IMR-90 (cell line): ENCODE measurements at regions not wholly inside any gene's neighbourhood (a gene's known extent, or its start where the extent isn't known, plus 50 kb on each side); places are given as distances from the start of the nearest gene placed in this dataset.

Experiments used
- ATAC-seq: fragments of 200-7000 bp; cut with Tn5 transposase; 2 replicates; pipeline ENCODE4 v1.9.1; 2020; ENCODE audit warnings: low read depth, mild to moderate bottlenecking, moderate library complexity
- BruUV-seq: library from RNA; stranded (reverse); fragments of 400-500 nt; replicated peaks from 2 replicates; lab custom pipeline; 2021; lab: Mats Ljungman, UMichigan
- CTCF ChIA-PET: fragments of 300-600 bp; formaldehyde crosslinking; extraction: SDS; loops from one replicate; lab custom pipeline; 2021; ENCODE audit warnings: antibody characterized with exemption; lab: Yijun Ruan, JAX
- POLR2A ChIA-PET: fragments of 300-600 bp; sonication (Branson Sonifier 250); formaldehyde crosslinking; loops from one replicate; lab custom pipeline; 2022; ENCODE audit warnings: antibody characterized with exemption; ENCODE audit not compliant: unreplicated experiment; lab: Charles Lee
- DNase-seq: peaks from one replicate; pipeline ENCODE4 v3.0.0; 2013
- H2AFZ ChIP-seq: replicated peaks from 2 replicates; pipeline ENCODE3; 2013; ENCODE audit warnings: low read length, mild to moderate bottlenecking; ENCODE audit not compliant: poor library complexity
- H2AK5ac ChIP-seq: 2 replicates; pipeline ENCODE4 v1.6.1; 2013; ENCODE audit warnings: low read depth, low read length, inconsistent platforms
- H2AK9ac ChIP-seq: replicated peaks from 2 replicates; pipeline ENCODE3; 2013; ENCODE audit warnings: mild to moderate bottlenecking, low read depth, low read length, moderate library complexity; ENCODE audit not compliant: poor library complexity
- H2BK120ac ChIP-seq: 2 replicates; pipeline ENCODE4 v1.6.1; 2013; ENCODE audit warnings: low read depth, low read length, inconsistent platforms
- H2BK15ac ChIP-seq: 3 replicates; pipeline ENCODE4 v1.6.1; 2013; ENCODE audit warnings: low read depth, low read length, inconsistent platforms
- H2BK20ac ChIP-seq: 2 replicates; pipeline ENCODE4 v1.6.1; 2013; ENCODE audit warnings: low read depth, mild to moderate bottlenecking, inconsistent platforms, low read length, moderate library complexity
- H2BK5ac ChIP-seq: 2 replicates; pipeline ENCODE4 v1.6.1; 2013; ENCODE audit warnings: mild to moderate bottlenecking, low read depth, low read length, inconsistent platforms; ENCODE audit not compliant: poor library complexity, severe bottlenecking
- H3K14ac ChIP-seq: replicated peaks from 2 replicates; pipeline ENCODE4 v1.6.1; 2013; ENCODE audit warnings: low read depth, low read length, inconsistent platforms
- H3K18ac ChIP-seq: 2 replicates; pipeline ENCODE4 v1.6.1; 2013; ENCODE audit warnings: low read depth, low read length, control low read depth
- H3K23ac ChIP-seq: 2 replicates; pipeline ENCODE4 v1.6.1; 2013; ENCODE audit warnings: low read depth, low read length, inconsistent platforms
- H3K27ac ChIP-seq: 2 replicates; pipeline ENCODE4 v1.5.1; 2013; ENCODE audit warnings: mild to moderate bottlenecking, control low read depth, low read length; ENCODE audit not compliant: insufficient read depth
- H3K27me3 ChIP-seq: 2 replicates; pipeline ENCODE4 v1.6.1; 2013; ENCODE audit warnings: low read length; ENCODE audit not compliant: control insufficient read depth, insufficient read depth
- H3K36me3 ChIP-seq: 2 replicates; pipeline ENCODE4 v1.6.1; 2013; ENCODE audit warnings: low read length, mixed read lengths; ENCODE audit not compliant: control insufficient read depth, insufficient read depth
- H3K4ac ChIP-seq: 2 replicates; pipeline ENCODE4 v1.6.1; 2013; ENCODE audit warnings: low read depth, low read length, inconsistent platforms
- H3K4me1 ChIP-seq: 2 replicates; pipeline ENCODE4 v1.6.1; 2013; ENCODE audit warnings: low read length, mixed read lengths; ENCODE audit not compliant: control insufficient read depth, insufficient read depth
- H3K4me2 ChIP-seq: 2 replicates; pipeline ENCODE4 v1.6.1; 2013; ENCODE audit warnings: low read depth, mild to moderate bottlenecking, control low read depth, low read length, moderate library complexity
- H3K4me3 ChIP-seq: 2 replicates; pipeline ENCODE4 v1.5.1; 2013; ENCODE audit warnings: low read depth, mild to moderate bottlenecking, control low read depth, low read length, moderate library complexity; ENCODE audit not compliant: insufficient read depth
- H3K56ac ChIP-seq: 2 replicates; pipeline ENCODE4 v1.6.1; 2013; ENCODE audit warnings: low read length, inconsistent platforms; ENCODE audit not compliant: insufficient read depth; ENCODE audit errors: extremely low read depth
- H3K79me1 ChIP-seq, 2 experiments: 2 replicates each; pipeline ENCODE4 v1.6.1; 2013; ENCODE audit warnings: low read length in 2 of 2, inconsistent platforms in 1 of 2, low read depth in 1 of 2
- H3K9ac ChIP-seq: 2 replicates; pipeline ENCODE4 v1.6.1; 2013; ENCODE audit warnings: low read depth, low read length, control low read depth
- H3K9me1 ChIP-seq: 2 replicates; pipeline ENCODE4 v1.6.1; 2013; ENCODE audit warnings: low read length, inconsistent platforms; ENCODE audit not compliant: insufficient read depth
- H3K9me3 ChIP-seq: 2 replicates; pipeline ENCODE4 v1.6.1; 2013; ENCODE audit warnings: low read length; ENCODE audit not compliant: control insufficient read depth, insufficient read depth
- H4K20me1 ChIP-seq: 2 replicates; pipeline ENCODE4 v1.6.1; 2013; ENCODE audit warnings: low read length, inconsistent platforms; ENCODE audit not compliant: insufficient read depth
- H4K5ac ChIP-seq: 2 replicates; pipeline ENCODE4 v1.6.1; 2013; ENCODE audit warnings: mild to moderate bottlenecking, low read depth, low read length, control low read depth
- H4K8ac ChIP-seq, 2 experiments: 2 replicates each; pipeline ENCODE4 v1.6.1; 2013; ENCODE audit warnings: low read depth in 2 of 2, low read length in 2 of 2, control low read depth in 1 of 2, inconsistent platforms in 1 of 2
- H4K91ac ChIP-seq: 2 replicates; pipeline ENCODE4 v1.6.1; 2013; ENCODE audit warnings: low read depth, low read length, inconsistent platforms; ENCODE audit not compliant: insufficient read depth
- BHLHE40 ChIP-seq: fragments of 150-350 bp; IDR thresholded peaks from 2 replicates; pipeline ENCODE4 v1.6.1; 2016; ENCODE audit warnings: mild to moderate bottlenecking, low read depth, low read length
- CEBPB ChIP-seq: IDR thresholded peaks from 2 replicates; pipeline ENCODE4 v1.6.1; 2012; ENCODE audit warnings: low read depth, low read length, improper control_type of control experiment
- POLR2A ChIP-seq: IDR thresholded peaks from 2 replicates; pipeline ENCODE4 v1.6.1; 2012; ENCODE audit warnings: mild to moderate bottlenecking, low read depth, low read length
- RCOR1 ChIP-seq: IDR thresholded peaks from 2 replicates; pipeline ENCODE4 v1.6.1; 2012; ENCODE audit warnings: mild to moderate bottlenecking, low read length, improper control_type of control experiment; ENCODE audit not compliant: insufficient replicate concordance
- WGBS, 2 experiments: methylation state at CpG; one replicate each; pipeline versions ENCODE4 v1.1.5 to v1.1.7; 2013; ENCODE audit warnings: missing lambda C conversion rate in 2 of 2; ENCODE audit not compliant: insufficient read length in 1 of 2; ENCODE audit errors: extremely low coverage in 2 of 2; 5-methylcytosine and 5-hydroxymethylcytosine counted together
- dilution Hi-C: fragments of 300-500 bp; cut with HindIII; formaldehyde crosslinking; loops from one replicate; pipeline ENCODE4 v1.14.3; 2018; ENCODE audit warnings: low sequenced_read_pairs; ENCODE audit not compliant: unreplicated experiment
- in situ Hi-C: fragments of 300-500 bp; cut with MboI; formaldehyde crosslinking; loops from 3 replicates; pipeline ENCODE4 v1.14.3; 2019; ENCODE audit warnings: low sequenced_read_pairs, inconsistent platforms, mixed read lengths
- intact Hi-C: fragments of 100-400 bp; cut with micrococcal nuclease; formaldehyde crosslinking; loops from 2 replicates; pipeline ENCODE4 v1.10.0; 2022
- TF ChIP-seq, protein P1 (sequence below): fragments of 150-350 bp; IDR thresholded peaks from 2 replicates; pipeline ENCODE4 v1.6.1; 2016; ENCODE audit warnings: low read depth, mild to moderate bottlenecking, low read length, moderate library complexity, borderline replicate concordance
- TF ChIP-seq, protein P2 (sequence below): conservative IDR thresholded peaks from 2 replicates; pipeline ENCODE4 v1.5.1; 2012; ENCODE audit warnings: mild to moderate bottlenecking, low read depth, low read length, improper control_type of control experiment

DNA sequence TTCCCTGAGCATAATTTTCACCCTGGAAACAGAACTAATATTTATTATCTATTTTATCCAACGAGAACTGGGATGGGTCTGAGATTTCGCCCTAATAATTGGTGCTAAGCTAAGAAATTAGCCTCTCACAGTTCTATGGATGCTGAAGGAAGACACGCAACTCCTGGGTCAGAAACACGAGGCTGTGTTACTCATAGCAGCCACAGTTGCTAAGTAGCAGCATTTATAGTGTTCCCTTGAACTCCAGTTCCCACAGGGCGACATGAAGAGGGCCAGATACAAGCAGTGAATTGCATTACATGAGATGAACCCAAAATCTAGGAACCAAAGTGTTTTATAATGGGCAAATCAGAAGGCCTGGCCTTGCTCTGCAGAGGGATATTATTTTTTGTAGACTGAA, 109.8 kb upstream of the AGR3 start:
- dilution Hi-C loops: no loop called here
- intact Hi-C loops: loop anchor here (2.0 kb wide), 1 partner anchor 309 kb away; no protein-coding TSS in a partner anchor
- no peak overlapping the region for H3K9ac ChIP-seq
- no peak overlapping the region for H4K91ac ChIP-seq
- H3K18ac ChIP-seq: no peak overlapping the region
- in situ Hi-C loops: no loop called here
- no peak overlapping the region for H2AK5ac ChIP-seq
- ATAC-seq: no peak
- no peak overlapping the region for H3K27ac ChIP-seq
- H3K4me1 ChIP-seq: no peaks in the 10 kb centered on the region; the same call in 1 of the 2 replicates
- no peak overlapping the region for H2AFZ ChIP-seq
- H3K36me3 ChIP-seq: no peaks in the 10 kb centered on the region
- H3K9me1 ChIP-seq: no peaks in the 10 kb centered on the region
- TF ChIP-seq POLR2A (no peak), CEBPB (no peak), RCOR1 (no peak), BHLHE40 (no peak)
- TF ChIP-seq, protein P1, sequence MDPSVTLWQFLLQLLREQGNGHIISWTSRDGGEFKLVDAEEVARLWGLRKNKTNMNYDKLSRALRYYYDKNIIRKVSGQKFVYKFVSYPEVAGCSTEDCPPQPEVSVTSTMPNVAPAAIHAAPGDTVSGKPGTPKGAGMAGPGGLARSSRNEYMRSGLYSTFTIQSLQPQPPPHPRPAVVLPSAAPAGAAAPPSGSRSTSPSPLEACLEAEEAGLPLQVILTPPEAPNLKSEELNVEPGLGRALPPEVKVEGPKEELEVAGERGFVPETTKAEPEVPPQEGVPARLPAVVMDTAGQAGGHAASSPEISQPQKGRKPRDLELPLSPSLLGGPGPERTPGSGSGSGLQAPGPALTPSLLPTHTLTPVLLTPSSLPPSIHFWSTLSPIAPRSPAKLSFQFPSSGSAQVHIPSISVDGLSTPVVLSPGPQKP: no peak
- TF ChIP-seq, protein P2, sequence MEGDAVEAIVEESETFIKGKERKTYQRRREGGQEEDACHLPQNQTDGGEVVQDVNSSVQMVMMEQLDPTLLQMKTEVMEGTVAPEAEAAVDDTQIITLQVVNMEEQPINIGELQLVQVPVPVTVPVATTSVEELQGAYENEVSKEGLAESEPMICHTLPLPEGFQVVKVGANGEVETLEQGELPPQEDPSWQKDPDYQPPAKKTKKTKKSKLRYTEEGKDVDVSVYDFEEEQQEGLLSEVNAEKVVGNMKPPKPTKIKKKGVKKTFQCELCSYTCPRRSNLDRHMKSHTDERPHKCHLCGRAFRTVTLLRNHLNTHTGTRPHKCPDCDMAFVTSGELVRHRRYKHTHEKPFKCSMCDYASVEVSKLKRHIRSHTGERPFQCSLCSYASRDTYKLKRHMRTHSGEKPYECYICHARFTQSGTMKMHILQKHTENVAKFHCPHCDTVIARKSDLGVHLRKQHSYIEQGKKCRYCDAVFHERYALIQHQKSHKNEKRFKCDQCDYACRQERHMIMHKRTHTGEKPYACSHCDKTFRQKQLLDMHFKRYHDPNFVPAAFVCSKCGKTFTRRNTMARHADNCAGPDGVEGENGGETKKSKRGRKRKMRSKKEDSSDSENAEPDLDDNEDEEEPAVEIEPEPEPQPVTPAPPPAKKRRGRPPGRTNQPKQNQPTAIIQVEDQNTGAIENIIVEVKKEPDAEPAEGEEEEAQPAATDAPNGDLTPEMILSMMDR: no peak
- H3K9me3 ChIP-seq: no peaks in the 10 kb centered on the region
- no TSS peak for BruUV-seq
- H3K27me3 ChIP-seq: no peaks in the 10 kb centered on the region
- no peaks in the 10 kb centered on the region for H3K79me1 ChIP-seq
- H2BK15ac ChIP-seq: no peak overlapping the region
- no peaks in the 10 kb centered on the region for H4K20me1 ChIP-seq
- 100% methylated on average over 2 of the region's 5 CpGs; no CpG with 5 or more reads in 1 of the 2 experiments for whole genome bisulfite sequencing, 2 experiments
- H4K5ac ChIP-seq: no peak overlapping the region
- no peak overlapping the region for H2BK5ac ChIP-seq
- H2AK9ac ChIP-seq: no peak overlapping the region
- CTCF ChIA-PET: interaction anchor here (0.6 kb wide), 1 partner anchor 1196 kb away, joined by 3 read pairs; no protein-coding TSS in a partner anchor
- no peak overlapping the region for H3K23ac ChIP-seq
- H3K4ac ChIP-seq: no peak overlapping the region
- H3K4me3 ChIP-seq: no peak overlapping the region
- no peak overlapping the region for H3K14ac ChIP-seq
- no peak overlapping the region for H4K8ac ChIP-seq
- POLR2A ChIA-PET: no interaction called here
- no peak for DNase-seq
- H3K56ac ChIP-seq: no peak overlapping the region
- no peak overlapping the region for H2BK20ac ChIP-seq
- H3K4me2 ChIP-seq: no peak overlapping the region
- no peak overlapping the region for H2BK120ac ChIP-seq
